Gastrocnemius medialis (tissue), 4 donors: ENCODE measurements at regions not wholly inside any gene's neighbourhood (a gene's known extent, or its start where the extent isn't known, plus 50 kb on each side); places are given as distances from the start of the nearest gene placed in this dataset.

Source experiments
- ATAC-seq, 2 donors: fragments of 150-250 bp; one replicate each; pipeline ENCODE4 v1.9.1; 2016
- DNase-seq, 2 donors: peaks; one replicate each; pipeline ENCODE4 v3.0.0-alpha.2; 2019
- H3K27ac ChIP-seq, 4 donors: fragments of 200-600 bp; sonication (generic); 1 replicate in 1 of 4; 2 replicates in 3 of 4; pipeline ENCODE4 v1.5.1; 2016 to 2018; ENCODE audit warnings: mild to moderate bottlenecking in 2 of 4, moderate library complexity in 1 of 4
- H3K27me3 ChIP-seq, 3 donors: fragments of 200-600 bp; sonication (generic) in 2 of 3; 1 replicate in 1 of 3; 2 replicates in 2 of 3; pipeline versions ENCODE4 v1.5.1 to v1.6.0; 2016 to 2019; ENCODE audit warnings: mild to moderate bottlenecking in 1 of 3, moderate library complexity in 1 of 3
- H3K36me3 ChIP-seq, 2 donors: fragments of 200-600 bp; sonication (generic) in 1 of 2; one replicate each; pipeline ENCODE4 v1.5.1; 2017 to 2018
- H3K4me1 ChIP-seq, 2 donors: fragments of 200-600 bp; sonication (generic) in 1 of 2; one replicate each; pipeline ENCODE4 v1.5.1; 2016 to 2017; ENCODE audit warnings: mild to moderate bottlenecking in 2 of 2
- H3K4me3 ChIP-seq, 4 donors: fragments of 200-600 bp; sonication (generic) in 3 of 4; 1 replicate in 1 of 4; 2 replicates in 3 of 4; pipeline ENCODE4 v1.5.1; 2016 to 2019; ENCODE audit warnings: mild to moderate bottlenecking in 2 of 4
- H3K9me3 ChIP-seq, 3 donors: fragments of 200-600 bp; sonication (generic) in 2 of 3; 1 replicate in 1 of 3; 2 replicates in 2 of 3; pipeline ENCODE4 v1.5.1; 2016 to 2019
- CTCF ChIP-seq, 5 experiments: fragments of 450-650 bp in 3 of 5; fragments of 200-600 bp in 2 of 5; sonication (generic) in 2 of 5; IDR thresholded peaks in 4 of 5; conservative IDR thresholded peaks in 1 of 5; 1 replicate in 4 of 5; 2 replicates in 1 of 5; pipeline ENCODE4 v1.5.1; 2016 to 2019; ENCODE audit warnings: antibody characterized with exemption in 5 of 5, mild to moderate bottlenecking in 3 of 5, moderate library complexity in 3 of 5
- POLR2A ChIP-seq, 2 donors: fragments of 450-650 bp; IDR thresholded peaks; one replicate each; pipeline ENCODE4 v1.6.1; 2017; ENCODE audit warnings: antibody characterized with exemption in 2 of 2, mild to moderate bottlenecking in 2 of 2, moderate library complexity in 2 of 2
- in situ Hi-C, 4 donors: fragments of 200-750 bp; cut with MboI; loops; one replicate each; pipeline versions ENCODE4 v1.15.0 to v1.8.0; 2017; ENCODE audit warnings: low sequenced_read_pairs in 4 of 4
- intact Hi-C: fragments of 100-400 bp; cut with DNase I; formaldehyde crosslinking; loops from one replicate; pipeline ENCODE4 v1.15.1; 2023; ENCODE audit warnings: low total_unique reads

GRCh38 chr18:54774981-54775665, 53.2 kb upstream of the RAB27B start:
- intact Hi-C loops (no loop called here), in situ Hi-C loops (no loop called here)
- ATAC-seq, result no peak
- Histone ChIP-seq H3K36me3 (no peaks in the 10 kb centered on the region), H3K27me3 (no peaks in the 10 kb centered on the region), H3K9me3 (no peaks in the 10 kb centered on the region), H3K27ac (no peak overlapping the region), H3K4me3 (no peak overlapping the region), H3K4me1 (no peaks in the 10 kb centered on the region)
- no peak for DNase-seq
- no peak for TF ChIP-seq POLR2A (IDR thresholded peaks at IDR 0.05)
- TF ChIP-seq CTCF (IDR thresholded peaks at IDR 0.05 in 4 of 5, conservative IDR thresholded peaks at IDR 0.05 in 1 of 5), result no peak

GRCh38 chr18:54775686-54776085, 52.6 kb upstream of the RAB27B start:
- intact Hi-C loops, result no loop called here
- ATAC-seq, result no peak

GRCh38 chr18:54776282-54776977, 51.8 kb upstream of the RAB27B start:
- TF ChIP-seq CTCF (IDR thresholded peaks at IDR 0.05 in 4 of 5, conservative IDR thresholded peaks at IDR 0.05 in 1 of 5) (no peak), POLR2A (IDR thresholded peaks at IDR 0.05) (no peak)
- Histone ChIP-seq H3K9me3 (no peaks in the 10 kb centered on the region), H3K27me3 (no peaks in the 10 kb centered on the region), H3K4me3 (no peak overlapping the region), H3K4me1 (no peaks in the 10 kb centered on the region), H3K27ac (no peak overlapping the region), H3K36me3 (no peaks in the 10 kb centered on the region)
- intact Hi-C loops (no loop called here), in situ Hi-C loops (no loop called here)
- ATAC-seq (no peak), DNase-seq (peak in 1 of 2 donors; percentile 20)

More at GRCh38 chr18:54775686-54776085, 52.6 kb upstream of the RAB27B start:
- in situ Hi-C loops, result no loop called here
- TF ChIP-seq CTCF (IDR thresholded peaks at IDR 0.05 in 4 of 5, conservative IDR thresholded peaks at IDR 0.05 in 1 of 5) (no peak), POLR2A (IDR thresholded peaks at IDR 0.05) (no peak)
- Histone ChIP-seq H3K4me1 (no peaks in the 10 kb centered on the region), H3K27me3 (no peaks in the 10 kb centered on the region), H3K4me3 (no peak overlapping the region), H3K27ac (no peak overlapping the region), H3K9me3 (no peaks in the 10 kb centered on the region), H3K36me3 (no peaks in the 10 kb centered on the region)
- DNase-seq, result no peak

- TF ChIP-seq POLR2A (IDR thresholded peaks at IDR 0.05) (no peak), CTCF (IDR thresholded peaks at IDR 0.05 in 4 of 5, conservative IDR thresholded peaks at IDR 0.05 in 1 of 5) (no peak)
- H3K36me3 ChIP-seq, result no peaks in the 10 kb centered on the region
- DNase-seq (no peak), ATAC-seq (no peak)
- intact Hi-C loops (no loop called here), in situ Hi-C loops (no loop called here)
- no peak overlapping the region for H3K27ac ChIP-seq
- H3K4me3 ChIP-seq, result no peak overlapping the region
- H3K27me3 ChIP-seq, result no peaks in the 10 kb centered on the region
- H3K9me3 ChIP-seq, result no peaks in the 10 kb centered on the region
- H3K4me1 ChIP-seq, result no peaks in the 10 kb centered on the region
Measured at GRCh38 chr18:54777118-54777791, 51.0 kb upstream of the RAB27B start.
